Lung (tissue), 11 donors: ENCODE measurements at regions not wholly inside any gene's neighbourhood (a gene's known extent, or its start where the extent isn't known, plus 50 kb on each side); places are given as distances from the start of the nearest gene placed in this dataset.

Experiments used
- ATAC-seq: fragments of 200-7000 bp; cut with Tn5 transposase; one replicate; pipeline ENCODE4 v1.9.1; 2020; ENCODE audit warnings: moderate number of reproducible peaks; ENCODE audit not compliant: insufficient read depth, low FRiP score
- DNase-seq, 3 donors: peaks; one replicate each; pipeline ENCODE4 v3.0.0-alpha.2; 2013 to 2017
- H3K27ac ChIP-seq, 2 donors: one replicate each; pipeline ENCODE4 v1.5.1; 2013; ENCODE audit warnings: mild to moderate bottlenecking in 2 of 2, moderate library complexity in 2 of 2, control low read depth in 1 of 2, inconsistent platforms in 1 of 2, low read depth in 1 of 2, low read length in 1 of 2
- H3K27me3 ChIP-seq, 3 donors: one replicate each; pipeline ENCODE4 v1.5.1; 2013; ENCODE audit warnings: low read length in 2 of 3; ENCODE audit not compliant: control insufficient read depth in 3 of 3, insufficient read depth in 3 of 3
- H3K36me3 ChIP-seq, 4 donors: one replicate each; pipeline ENCODE4 v1.5.1; 2013; ENCODE audit warnings: low read length in 4 of 4, mild to moderate bottlenecking in 1 of 4, moderate library complexity in 1 of 4; ENCODE audit not compliant: control insufficient read depth in 4 of 4, insufficient read depth in 4 of 4
- H3K4me1 ChIP-seq, 5 donors: one replicate each; pipeline ENCODE4 v1.5.1; 2013; ENCODE audit warnings: low read length in 5 of 5, mild to moderate bottlenecking in 2 of 5, moderate library complexity in 1 of 5; ENCODE audit not compliant: control insufficient read depth in 5 of 5, insufficient read depth in 5 of 5
- H3K4me3 ChIP-seq: one replicate; pipeline ENCODE4 v1.5.1; 2013; ENCODE audit warnings: mild to moderate bottlenecking, control low read depth, moderate library complexity
- H3K9ac ChIP-seq, 2 donors: one replicate each; pipeline ENCODE4 v1.5.1; 2013; ENCODE audit warnings: low read length in 2 of 2, control low read depth in 1 of 2; ENCODE audit not compliant: insufficient read depth in 1 of 2
- H3K9me3 ChIP-seq, 4 donors: one replicate each; pipeline ENCODE4 v1.5.1; 2013; ENCODE audit warnings: low read length in 3 of 4, mild to moderate bottlenecking in 1 of 4, moderate library complexity in 1 of 4; ENCODE audit not compliant: control insufficient read depth in 4 of 4, insufficient read depth in 3 of 4
- WGBS, 2 donors: extraction: QIAGEN DNeasy Blood & Tissue Kit; methylation state at CpG; one replicate each; pipeline ENCODE4 v1.1.7; 2013; 5-methylcytosine and 5-hydroxymethylcytosine counted together
- TF ChIP-seq, protein P1 (sequence below): IDR thresholded peaks from 2 replicates; pipeline ENCODE4 v1.5.1; 2012; ENCODE audit warnings: mild to moderate bottlenecking; ENCODE audit errors: control extremely low read depth, extremely low read depth
- donor health status: control.
- donor health status: control.
- donor health status: Bipolar disorder and iron deficiency.
- donor health status: healthy.
- donor health status: DM: yes; HTN: yes; CAD: no.

DNA sequence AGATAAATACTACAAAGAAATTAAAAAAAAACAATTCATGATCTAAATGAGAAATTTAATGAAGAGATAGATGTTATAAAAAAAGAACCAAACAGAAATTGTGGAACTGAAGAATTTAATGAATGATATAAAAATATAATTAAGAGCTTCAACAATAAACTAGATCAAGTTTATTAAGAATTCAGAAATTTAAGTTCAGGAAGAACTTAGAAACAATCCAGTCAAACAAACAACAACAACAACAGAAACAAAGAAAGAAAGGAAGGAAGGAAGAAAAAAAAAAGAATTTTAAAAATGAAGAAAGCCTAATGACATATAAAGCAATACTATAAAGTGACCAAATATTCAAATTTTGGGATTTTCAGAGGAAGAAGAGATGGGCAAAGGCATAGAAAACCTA, 157.3 kb upstream of the FOXN2 start:
- TF ChIP-seq, protein P1, sequence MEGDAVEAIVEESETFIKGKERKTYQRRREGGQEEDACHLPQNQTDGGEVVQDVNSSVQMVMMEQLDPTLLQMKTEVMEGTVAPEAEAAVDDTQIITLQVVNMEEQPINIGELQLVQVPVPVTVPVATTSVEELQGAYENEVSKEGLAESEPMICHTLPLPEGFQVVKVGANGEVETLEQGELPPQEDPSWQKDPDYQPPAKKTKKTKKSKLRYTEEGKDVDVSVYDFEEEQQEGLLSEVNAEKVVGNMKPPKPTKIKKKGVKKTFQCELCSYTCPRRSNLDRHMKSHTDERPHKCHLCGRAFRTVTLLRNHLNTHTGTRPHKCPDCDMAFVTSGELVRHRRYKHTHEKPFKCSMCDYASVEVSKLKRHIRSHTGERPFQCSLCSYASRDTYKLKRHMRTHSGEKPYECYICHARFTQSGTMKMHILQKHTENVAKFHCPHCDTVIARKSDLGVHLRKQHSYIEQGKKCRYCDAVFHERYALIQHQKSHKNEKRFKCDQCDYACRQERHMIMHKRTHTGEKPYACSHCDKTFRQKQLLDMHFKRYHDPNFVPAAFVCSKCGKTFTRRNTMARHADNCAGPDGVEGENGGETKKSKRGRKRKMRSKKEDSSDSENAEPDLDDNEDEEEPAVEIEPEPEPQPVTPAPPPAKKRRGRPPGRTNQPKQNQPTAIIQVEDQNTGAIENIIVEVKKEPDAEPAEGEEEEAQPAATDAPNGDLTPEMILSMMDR, result no peak
- no peaks in the 10 kb centered on the region for H3K36me3 ChIP-seq
- peaks cover 0 to 1% (median 0%) of the 10 kb centered on the region in 5 donors for H3K4me1 ChIP-seq
- H3K27me3 ChIP-seq, result no peaks in the 10 kb centered on the region
- H3K27ac ChIP-seq, result no peak overlapping the region
- no peak overlapping the region for H3K9ac ChIP-seq
- ATAC-seq (no peak), DNase-seq (no peak)
- peaks cover 0 to 7% (median 2%) of the 10 kb centered on the region in 4 donors for H3K9me3 ChIP-seq
- H3K4me3 ChIP-seq, result no peak overlapping the region

DNA sequence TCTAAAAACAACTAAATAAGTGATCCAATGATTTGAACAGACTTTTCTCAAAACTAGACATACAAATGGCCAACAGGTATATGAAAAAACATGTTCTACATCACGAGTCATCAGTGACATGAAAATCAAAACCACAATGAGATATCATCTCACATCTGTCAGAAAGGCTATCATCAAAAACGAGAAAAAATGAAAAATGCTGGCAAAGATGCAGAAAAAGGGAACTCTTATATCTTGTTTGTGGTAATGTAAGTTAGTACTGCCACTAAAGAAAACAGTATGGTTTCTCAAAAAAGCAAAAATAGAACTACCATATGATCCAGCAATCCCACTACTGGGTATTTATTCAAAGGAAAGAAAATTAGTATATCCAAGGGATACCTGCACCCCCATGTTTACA, 152.9 kb upstream of the FOXN2 start:
- WGBS, 2 donors, result 29 to 53% methylated on average over 2 of the region's 2 CpGs
- DNase-seq (no peak), ATAC-seq (no peak)
- H3K9me3 ChIP-seq, result peaks cover 0 to 2% (median under 1%) of the 10 kb centered on the region in 4 donors
- TF ChIP-seq, protein P1, result no peak
- H3K4me1 ChIP-seq, result no peaks in the 10 kb centered on the region
- H3K36me3 ChIP-seq, result no peaks in the 10 kb centered on the region
- no peak overlapping the region for H3K4me3 ChIP-seq
- no peak overlapping the region for H3K27ac ChIP-seq
- no peaks in the 10 kb centered on the region for H3K27me3 ChIP-seq
- no peak overlapping the region for H3K9ac ChIP-seq

DNA sequence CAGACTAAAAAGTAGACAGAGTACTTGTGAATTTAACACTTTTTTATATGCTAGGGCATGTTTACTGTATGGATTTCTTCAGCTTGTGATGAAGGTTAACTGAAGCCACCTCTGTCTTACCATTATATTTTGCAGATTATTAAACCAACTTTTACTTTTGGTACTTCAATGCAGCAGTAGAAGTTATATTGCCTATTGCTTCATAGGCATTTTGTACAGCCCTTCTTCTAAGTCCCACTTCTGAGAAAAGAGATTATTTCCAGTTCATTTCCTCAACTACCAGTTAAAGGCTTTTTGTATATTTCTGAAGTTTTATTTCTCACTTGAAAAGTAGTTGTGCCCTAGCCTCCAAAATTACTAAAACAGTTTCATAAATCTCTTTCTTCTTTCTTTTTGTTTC, 151.7 kb upstream of the FOXN2 start:
- DNase-seq, result no peak
- Histone ChIP-seq H3K9me3 (no peaks in the 10 kb centered on the region), H3K27me3 (no peaks in the 10 kb centered on the region), H3K36me3 (no peaks in the 10 kb centered on the region), H3K4me3 (no peak overlapping the region), H3K9ac (no peak overlapping the region), H3K4me1 (no peaks in the 10 kb centered on the region), H3K27ac (no peak overlapping the region)
- TF ChIP-seq, protein P1, result no peak
- ATAC-seq, result no peak

DNA sequence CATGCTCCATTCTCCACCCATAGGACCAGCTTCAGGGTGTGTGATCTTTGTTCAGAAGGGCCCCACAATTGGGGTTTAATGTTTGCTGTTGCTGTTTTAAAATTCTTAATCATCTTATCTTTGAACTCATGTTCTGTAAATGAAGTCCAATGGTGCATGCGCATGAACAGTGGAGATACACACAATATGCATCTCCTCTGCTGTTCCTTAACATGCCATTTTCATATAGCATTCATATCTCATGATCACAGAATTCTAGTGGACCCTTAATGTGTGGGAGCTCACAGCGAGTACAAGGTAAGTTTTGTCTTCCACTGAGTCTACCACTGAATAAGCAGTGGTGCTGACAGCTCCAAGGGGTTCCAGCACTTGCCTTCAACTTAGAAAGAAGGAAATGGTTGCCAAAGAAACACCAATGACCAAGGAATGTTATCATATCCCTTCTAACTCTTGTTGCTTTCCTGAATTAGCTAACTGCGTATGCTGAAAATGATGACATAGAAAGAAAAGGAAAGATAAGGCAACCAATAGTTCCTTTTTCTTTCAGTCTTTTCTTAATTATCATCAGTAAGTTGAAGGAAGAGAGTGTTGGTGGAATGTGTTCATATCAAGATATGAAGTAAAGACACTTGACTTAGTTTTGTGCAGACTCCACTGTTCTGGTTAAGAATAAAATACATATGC, 149.3 kb upstream of the FOXN2 start:
- H3K27me3 ChIP-seq, result no peaks in the 10 kb centered on the region
- no peaks in the 10 kb centered on the region for H3K4me1 ChIP-seq
- 61 to 83% methylated on average over 3 of the region's 3 CpGs for WGBS, 2 donors
- no peak overlapping the region for H3K9ac ChIP-seq
- no peaks in the 10 kb centered on the region for H3K9me3 ChIP-seq
- no peaks in the 10 kb centered on the region for H3K36me3 ChIP-seq
- no peak overlapping the region for H3K27ac ChIP-seq
- TF ChIP-seq, protein P1, result no peak
- DNase-seq (no peak), ATAC-seq (no peak)
- H3K4me3 ChIP-seq, result no peak overlapping the region
